HCT116 (cell line): ENCODE measurements at regions not wholly inside any gene's neighbourhood (a gene's known extent, or its start where the extent isn't known, plus 50 kb on each side); places are given as distances from the start of the nearest gene placed in this dataset.

Source experiments
- ATAC-seq: fragments of 200-7000 bp; cut with Tn5 transposase; 2 replicates; pipeline ENCODE4 v1.9.1; 2020; ENCODE audit warnings: mild to moderate bottlenecking, moderate library complexity
- BruUV-seq: library from RNA; stranded (reverse); fragments of 400-500 nt; replicated peaks from 2 replicates; lab custom pipeline; 2021; lab: Mats Ljungman, UMichigan
- CTCF ChIA-PET: fragments of 300-600 bp; sonication (Branson Sonifier 250); formaldehyde crosslinking; loops from one replicate; lab custom pipeline; 2021; ENCODE audit warnings: antibody characterized with exemption; lab: Charles Lee
- POLR2A ChIA-PET: fragments of 300-600, 350-600 bp; sonication (Branson Sonifier 250); formaldehyde crosslinking; loops from one replicate; lab custom pipeline; 2021; ENCODE audit warnings: antibody characterized with exemption; lab: Charles Lee
- RAD21 ChIA-PET, 2 experiments: fragments of 300-600 bp; sonication (Branson Sonifier 250); formaldehyde crosslinking; loops; one replicate each; lab custom pipeline; 2023; ENCODE audit warnings: low total read pairs in 2 of 2; ENCODE audit not compliant: uncharacterized antibody in 2 of 2, unreplicated experiment in 2 of 2, low non-redundant PET in 1 of 2; lab: Charles Lee
- DNase-seq: peaks from one replicate; pipeline ENCODE4 v3.0.0-alpha.2; 2010; ENCODE audit warnings: low read depth, low spot score
- H2AFZ ChIP-seq: fragments of 200-600 bp; shearing (Covaris generic), sonication (generic); 2 replicates; pipeline ENCODE4 v1.6.1; 2017; ENCODE audit warnings: low read depth, mixed run types, mixed read lengths, antibody characterized with exemption, low read length; ENCODE audit not compliant: poor library complexity, severe bottlenecking
- H3K27ac ChIP-seq: 2 replicates; pipeline ENCODE4 v1.5.1; 2012; ENCODE audit warnings: low read depth, low read length
- H3K27me3 ChIP-seq: fragments of 200-600 bp; sonication (generic); 2 replicates; pipeline ENCODE4 v1.6.1; 2016; ENCODE audit warnings: mixed run types, low read length, mixed read lengths; ENCODE audit not compliant: insufficient read depth
- H3K36me3 ChIP-seq, 2 experiments: fragments of 200-500 bp in 1 of 2; fragments of 200-600 bp in 1 of 2; sonication (Bioruptor generic) in 1 of 2; sonication (generic) in 1 of 2; 2 replicates each; pipeline versions ENCODE4 v1.5.1 to v1.6.1; 2014 to 2016; ENCODE audit warnings: low read length in 2 of 2, inconsistent platforms in 1 of 2, mixed read lengths in 1 of 2, mixed run types in 1 of 2; ENCODE audit not compliant: insufficient read depth in 2 of 2, control insufficient read depth in 1 of 2
- H3K4me1 ChIP-seq, 2 experiments: fragments of 200-600 bp in 1 of 2; sonication (generic) in 1 of 2; 2 replicates each; pipeline versions ENCODE4 v1.5.1 to v1.6.1; 2012 to 2017; ENCODE audit warnings: low read length in 2 of 2, inconsistent platforms in 1 of 2, mild to moderate bottlenecking in 1 of 2, mixed read lengths in 1 of 2, mixed run types in 1 of 2, moderate library complexity in 1 of 2; ENCODE audit not compliant: insufficient read depth in 2 of 2, control insufficient read depth in 1 of 2
- H3K4me2 ChIP-seq: fragments of 200-600 bp; sonication (generic); 2 replicates; pipeline ENCODE4 v1.6.1; 2017; ENCODE audit warnings: mixed run types, low read length, mixed read lengths
- H3K4me3 ChIP-seq, 2 experiments: fragments of 200-600 bp in 1 of 2; sonication (generic) in 1 of 2; replicated peaks in 1 of 2; 2 replicates each; pipeline ENCODE4 v1.5.1; 2011 to 2016; ENCODE audit warnings: low read length in 2 of 2, control low read depth in 1 of 2, low read depth in 1 of 2, mild to moderate bottlenecking in 1 of 2, mixed read lengths in 1 of 2, mixed run types in 1 of 2
- H3K79me2 ChIP-seq: fragments of 200-600 bp; sonication (generic); 2 replicates; pipeline ENCODE4 v1.6.1; 2017; ENCODE audit warnings: mild to moderate bottlenecking, mixed run types, low read length, moderate library complexity, mixed read lengths; ENCODE audit not compliant: insufficient read depth
- H3K9ac ChIP-seq: fragments of 200-600 bp; sonication (generic); 2 replicates; pipeline ENCODE4 v1.6.1; 2016; ENCODE audit warnings: low read length, mixed read lengths
- H3K9me2 ChIP-seq: fragments of 200-600 bp; sonication (generic), shearing (Covaris generic); 2 replicates; pipeline ENCODE4 v1.6.1; 2017; ENCODE audit warnings: mixed run types, mild to moderate bottlenecking, moderate library complexity; ENCODE audit not compliant: insufficient read depth
- H3K9me3 ChIP-seq, 2 experiments: fragments of 200-500 bp in 1 of 2; fragments of 200-600 bp in 1 of 2; sonication (Bioruptor generic) in 1 of 2; sonication (generic) in 1 of 2; 2 replicates each; pipeline ENCODE4 v1.6.1; 2014 to 2017; ENCODE audit warnings: low read length in 2 of 2, mixed read lengths in 2 of 2, inconsistent platforms in 1 of 2, low read depth in 1 of 2, mild to moderate bottlenecking in 1 of 2, mixed run types in 1 of 2, moderate library complexity in 1 of 2; ENCODE audit not compliant: control insufficient read depth in 1 of 2, insufficient read depth in 1 of 2
- H4K20me1 ChIP-seq: fragments of 200-600 bp; sonication (generic), shearing (Covaris generic); 2 replicates; pipeline ENCODE4 v1.6.1; 2017; ENCODE audit warnings: mixed run types, mild to moderate bottlenecking, moderate library complexity; ENCODE audit not compliant: insufficient read depth
- CBX3 ChIP-seq: IDR thresholded peaks from 2 replicates; pipeline ENCODE4 v1.6.1; 2012; ENCODE audit warnings: low read depth
- CEBPB ChIP-seq: IDR thresholded peaks from 2 replicates; pipeline ENCODE4 v1.6.1; 2012; ENCODE audit warnings: low read depth
- EGR1 ChIP-seq: IDR thresholded peaks from 2 replicates; pipeline ENCODE4 v1.6.1; 2012; ENCODE audit warnings: low read depth
- ELF1 ChIP-seq: IDR thresholded peaks from 2 replicates; pipeline ENCODE4 v1.6.1; 2012; ENCODE audit warnings: low read depth, borderline replicate concordance
- EZH2 ChIP-seq: fragments of 200-600 bp; sonication (generic); IDR thresholded peaks from 2 replicates; pipeline ENCODE4 v1.6.1; 2017; ENCODE audit warnings: antibody characterized with exemption, mixed run types
- EZH2phosphoT487 ChIP-seq: fragments of 200-600 bp; IDR thresholded peaks from 2 replicates; pipeline ENCODE4 v1.6.1; 2018; ENCODE audit warnings: antibody characterized with exemption, borderline replicate concordance
- FOSL1 ChIP-seq: IDR thresholded peaks from 2 replicates; pipeline ENCODE4 v1.6.1; 2012; ENCODE audit warnings: low read depth
- POLR2AphosphoS5 ChIP-seq: IDR thresholded peaks from 2 replicates; pipeline ENCODE4 v1.6.1; 2011; ENCODE audit warnings: mild to moderate bottlenecking, low read depth, low read length, moderate library complexity
- RAD21 ChIP-seq: IDR thresholded peaks from 2 replicates; pipeline ENCODE4 v1.6.1; 2012; ENCODE audit warnings: low read depth, mild to moderate bottlenecking
- SIN3A ChIP-seq: IDR thresholded peaks from 2 replicates; pipeline ENCODE4 v1.6.1; 2012; ENCODE audit warnings: low read depth
- SP1 ChIP-seq: IDR thresholded peaks from 2 replicates; pipeline ENCODE4 v1.6.1; 2012; ENCODE audit warnings: low read depth
- SRF ChIP-seq: IDR thresholded peaks from 2 replicates; pipeline ENCODE4 v1.6.1; 2012; ENCODE audit warnings: low read depth
- TCF7L2 ChIP-seq: IDR thresholded peaks from 2 replicates; pipeline ENCODE4 v1.7.0; 2011; ENCODE audit warnings: borderline replicate concordance, inconsistent platforms; ENCODE audit not compliant: insufficient read depth, insufficient read length; ENCODE audit errors: extremely low read depth
- YY1 ChIP-seq: IDR thresholded peaks from 2 replicates; pipeline ENCODE4 v1.6.1; 2011; ENCODE audit warnings: low read length, low read depth, moderate library complexity, mild to moderate bottlenecking; ENCODE audit not compliant: insufficient replicate concordance; ENCODE audit errors: extremely low read depth
- ZFX ChIP-seq: fragments of 450-650 bp; IDR thresholded peaks from 2 replicates; pipeline ENCODE4 v1.6.1; 2017
- ZNF274 ChIP-seq: fragments of 200-500 bp; sonication (Bioruptor generic); IDR thresholded peaks from 2 replicates; pipeline ENCODE4 v1.6.1; 2014; ENCODE audit warnings: mild to moderate bottlenecking, low read depth, low read length, inconsistent platforms
- intact Hi-C: fragments of 100-400 bp; cut with micrococcal nuclease; formaldehyde crosslinking; loops from 2 replicates; pipeline ENCODE4 v1.10.0; 2022
- TF ChIP-seq, protein P1 (sequence below): IDR thresholded peaks from 2 replicates; pipeline ENCODE4 v1.6.1; 2011; ENCODE audit warnings: mild to moderate bottlenecking, low read length, moderate library complexity; ENCODE audit not compliant: insufficient replicate concordance; ENCODE audit errors: extremely low read depth
- TF ChIP-seq, protein P2 (sequence below), 3 experiments: fragments of 200-600 bp in 1 of 3; sonication (generic) in 1 of 3; IDR thresholded peaks in 2 of 3; conservative IDR thresholded peaks in 1 of 3; 2 replicates each; pipeline ENCODE4 v1.5.1; 2012 to 2017; ENCODE audit warnings: low read depth in 2 of 3, low read length in 2 of 3, antibody characterized with exemption in 1 of 3, borderline replicate concordance in 1 of 3, control low read depth in 1 of 3, mild to moderate bottlenecking in 1 of 3, mixed read lengths in 1 of 3, mixed run types in 1 of 3, moderate library complexity in 1 of 3; ENCODE audit not compliant: insufficient read depth in 1 of 3
- TF ChIP-seq, protein P3 (sequence below): IDR thresholded peaks from 2 replicates; pipeline ENCODE4 v1.6.1; 2012
- TF ChIP-seq, protein P4 (sequence below): IDR thresholded peaks from 2 replicates; pipeline ENCODE4 v1.6.1; 2012; ENCODE audit warnings: low read depth

DNA sequence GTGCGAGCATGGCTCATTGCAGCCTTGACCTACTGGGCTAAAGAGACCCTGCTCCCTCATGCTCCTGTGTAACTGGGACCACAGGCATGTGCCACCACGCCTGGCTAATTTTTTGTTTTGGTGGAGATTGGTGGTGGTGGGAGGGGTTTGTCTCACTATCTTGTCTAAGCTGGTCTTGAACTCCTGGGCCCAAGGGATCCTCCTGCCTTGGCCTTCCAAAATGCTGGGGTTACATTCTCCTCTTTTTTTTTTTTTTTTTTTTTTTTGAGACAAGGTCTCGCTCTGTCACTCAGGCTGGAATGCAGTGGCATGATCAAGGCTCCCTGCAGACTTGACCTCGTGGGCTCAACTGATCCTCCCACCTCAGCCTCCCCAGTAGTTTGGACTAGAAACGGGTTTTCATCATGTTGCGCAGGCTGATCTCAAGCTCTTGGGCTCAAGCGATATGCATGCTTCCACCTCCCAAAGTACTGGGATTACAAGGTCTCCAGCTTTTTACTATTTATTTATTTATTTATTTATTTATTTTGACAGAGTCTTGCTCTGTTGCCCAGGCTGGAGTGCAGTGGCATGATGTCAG, 238.3 kb downstream of the MYCN start:
- CTCF ChIA-PET = no interaction called here
- no TSS peak for BruUV-seq

More for the DNA sequence above, 238.3 kb downstream of the MYCN start:
- POLR2A ChIA-PET = no interaction called here
- no peak for DNase-seq
- no peak overlapping the region for H3K4me3 ChIP-seq
- RAD21 ChIA-PET = interaction anchor here in 1 of 2 experiments (0.7 kb wide), 1 partner anchor 1005 kb away, joined by 3 read pairs; no protein-coding TSS in a partner anchor
- no peak overlapping the region for H3K4me2 ChIP-seq
- no peaks in the 10 kb centered on the region for H4K20me1 ChIP-seq
- H3K27ac ChIP-seq = no peak overlapping the region
- no peak overlapping the region for H3K9ac ChIP-seq
- TF ChIP-seq ELF1 = no peak
- no peak for TF ChIP-seq EGR1
- TF ChIP-seq RAD21 = no peak
- no peak for TF ChIP-seq EZH2
- TF ChIP-seq, protein P1, sequence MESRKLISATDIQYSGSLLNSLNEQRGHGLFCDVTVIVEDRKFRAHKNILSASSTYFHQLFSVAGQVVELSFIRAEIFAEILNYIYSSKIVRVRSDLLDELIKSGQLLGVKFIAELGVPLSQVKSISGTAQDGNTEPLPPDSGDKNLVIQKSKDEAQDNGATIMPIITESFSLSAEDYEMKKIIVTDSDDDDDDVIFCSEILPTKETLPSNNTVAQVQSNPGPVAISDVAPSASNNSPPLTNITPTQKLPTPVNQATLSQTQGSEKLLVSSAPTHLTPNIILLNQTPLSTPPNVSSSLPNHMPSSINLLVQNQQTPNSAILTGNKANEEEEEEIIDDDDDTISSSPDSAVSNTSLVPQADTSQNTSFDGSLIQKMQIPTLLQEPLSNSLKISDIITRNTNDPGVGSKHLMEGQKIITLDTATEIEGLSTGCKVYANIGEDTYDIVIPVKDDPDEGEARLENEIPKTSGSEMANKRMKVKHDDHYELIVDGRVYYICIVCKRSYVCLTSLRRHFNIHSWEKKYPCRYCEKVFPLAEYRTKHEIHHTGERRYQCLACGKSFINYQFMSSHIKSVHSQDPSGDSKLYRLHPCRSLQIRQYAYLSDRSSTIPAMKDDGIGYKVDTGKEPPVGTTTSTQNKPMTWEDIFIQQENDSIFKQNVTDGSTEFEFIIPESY = no peak
- TF ChIP-seq TCF7L2 = no peak
- no peak for TF ChIP-seq CBX3
- TF ChIP-seq, protein P2, sequence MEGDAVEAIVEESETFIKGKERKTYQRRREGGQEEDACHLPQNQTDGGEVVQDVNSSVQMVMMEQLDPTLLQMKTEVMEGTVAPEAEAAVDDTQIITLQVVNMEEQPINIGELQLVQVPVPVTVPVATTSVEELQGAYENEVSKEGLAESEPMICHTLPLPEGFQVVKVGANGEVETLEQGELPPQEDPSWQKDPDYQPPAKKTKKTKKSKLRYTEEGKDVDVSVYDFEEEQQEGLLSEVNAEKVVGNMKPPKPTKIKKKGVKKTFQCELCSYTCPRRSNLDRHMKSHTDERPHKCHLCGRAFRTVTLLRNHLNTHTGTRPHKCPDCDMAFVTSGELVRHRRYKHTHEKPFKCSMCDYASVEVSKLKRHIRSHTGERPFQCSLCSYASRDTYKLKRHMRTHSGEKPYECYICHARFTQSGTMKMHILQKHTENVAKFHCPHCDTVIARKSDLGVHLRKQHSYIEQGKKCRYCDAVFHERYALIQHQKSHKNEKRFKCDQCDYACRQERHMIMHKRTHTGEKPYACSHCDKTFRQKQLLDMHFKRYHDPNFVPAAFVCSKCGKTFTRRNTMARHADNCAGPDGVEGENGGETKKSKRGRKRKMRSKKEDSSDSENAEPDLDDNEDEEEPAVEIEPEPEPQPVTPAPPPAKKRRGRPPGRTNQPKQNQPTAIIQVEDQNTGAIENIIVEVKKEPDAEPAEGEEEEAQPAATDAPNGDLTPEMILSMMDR (IDR thresholded peaks at IDR 0.05 in 2 of 3, conservative IDR thresholded peaks at IDR 0.05 in 1 of 3; ENCODE audit: borderline replicate concordance in 1 of 3, insufficient read depth in 1 of 3, low read depth in 2 of 3, low read length in 2 of 3) = no peak
- TF ChIP-seq EZH2phosphoT487 = no peak
- TF ChIP-seq YY1 = no peak
- TF ChIP-seq, protein P3, sequence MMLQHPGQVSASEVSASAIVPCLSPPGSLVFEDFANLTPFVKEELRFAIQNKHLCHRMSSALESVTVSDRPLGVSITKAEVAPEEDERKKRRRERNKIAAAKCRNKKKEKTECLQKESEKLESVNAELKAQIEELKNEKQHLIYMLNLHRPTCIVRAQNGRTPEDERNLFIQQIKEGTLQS = no peak
- TF ChIP-seq ZNF274 = no peak
- no peak for TF ChIP-seq FOSL1
- no peak for TF ChIP-seq ZFX
- TF ChIP-seq SRF = no peak
- no peak for TF ChIP-seq SIN3A
- TF ChIP-seq CEBPB = no peak
- TF ChIP-seq, protein P4, sequence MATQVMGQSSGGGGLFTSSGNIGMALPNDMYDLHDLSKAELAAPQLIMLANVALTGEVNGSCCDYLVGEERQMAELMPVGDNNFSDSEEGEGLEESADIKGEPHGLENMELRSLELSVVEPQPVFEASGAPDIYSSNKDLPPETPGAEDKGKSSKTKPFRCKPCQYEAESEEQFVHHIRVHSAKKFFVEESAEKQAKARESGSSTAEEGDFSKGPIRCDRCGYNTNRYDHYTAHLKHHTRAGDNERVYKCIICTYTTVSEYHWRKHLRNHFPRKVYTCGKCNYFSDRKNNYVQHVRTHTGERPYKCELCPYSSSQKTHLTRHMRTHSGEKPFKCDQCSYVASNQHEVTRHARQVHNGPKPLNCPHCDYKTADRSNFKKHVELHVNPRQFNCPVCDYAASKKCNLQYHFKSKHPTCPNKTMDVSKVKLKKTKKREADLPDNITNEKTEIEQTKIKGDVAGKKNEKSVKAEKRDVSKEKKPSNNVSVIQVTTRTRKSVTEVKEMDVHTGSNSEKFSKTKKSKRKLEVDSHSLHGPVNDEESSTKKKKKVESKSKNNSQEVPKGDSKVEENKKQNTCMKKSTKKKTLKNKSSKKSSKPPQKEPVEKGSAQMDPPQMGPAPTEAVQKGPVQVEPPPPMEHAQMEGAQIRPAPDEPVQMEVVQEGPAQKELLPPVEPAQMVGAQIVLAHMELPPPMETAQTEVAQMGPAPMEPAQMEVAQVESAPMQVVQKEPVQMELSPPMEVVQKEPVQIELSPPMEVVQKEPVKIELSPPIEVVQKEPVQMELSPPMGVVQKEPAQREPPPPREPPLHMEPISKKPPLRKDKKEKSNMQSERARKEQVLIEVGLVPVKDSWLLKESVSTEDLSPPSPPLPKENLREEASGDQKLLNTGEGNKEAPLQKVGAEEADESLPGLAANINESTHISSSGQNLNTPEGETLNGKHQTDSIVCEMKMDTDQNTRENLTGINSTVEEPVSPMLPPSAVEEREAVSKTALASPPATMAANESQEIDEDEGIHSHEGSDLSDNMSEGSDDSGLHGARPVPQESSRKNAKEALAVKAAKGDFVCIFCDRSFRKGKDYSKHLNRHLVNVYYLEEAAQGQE = no peak
- TF ChIP-seq SP1 = no peak
- TF ChIP-seq POLR2AphosphoS5 = no peak
- no peaks in the 10 kb centered on the region for H3K79me2 ChIP-seq
- no peaks in the 10 kb centered on the region for H3K9me3 ChIP-seq
- H3K9me2 ChIP-seq = no peaks in the 10 kb centered on the region
- H3K27me3 ChIP-seq = no peaks in the 10 kb centered on the region
- H2AFZ ChIP-seq = no peak overlapping the region
- intact Hi-C loops = no loop called here
- ATAC-seq = no peak
- no peaks in the 10 kb centered on the region for H3K36me3 ChIP-seq
- no peaks in the 10 kb centered on the region for H3K4me1 ChIP-seq
